ENCODE measurements at regions not wholly inside any gene's neighbourhood (a gene's known extent, or its start where the extent isn't known, plus 50 kb on each side); places are given as distances from the start of the nearest gene placed in this dataset.

DNA sequence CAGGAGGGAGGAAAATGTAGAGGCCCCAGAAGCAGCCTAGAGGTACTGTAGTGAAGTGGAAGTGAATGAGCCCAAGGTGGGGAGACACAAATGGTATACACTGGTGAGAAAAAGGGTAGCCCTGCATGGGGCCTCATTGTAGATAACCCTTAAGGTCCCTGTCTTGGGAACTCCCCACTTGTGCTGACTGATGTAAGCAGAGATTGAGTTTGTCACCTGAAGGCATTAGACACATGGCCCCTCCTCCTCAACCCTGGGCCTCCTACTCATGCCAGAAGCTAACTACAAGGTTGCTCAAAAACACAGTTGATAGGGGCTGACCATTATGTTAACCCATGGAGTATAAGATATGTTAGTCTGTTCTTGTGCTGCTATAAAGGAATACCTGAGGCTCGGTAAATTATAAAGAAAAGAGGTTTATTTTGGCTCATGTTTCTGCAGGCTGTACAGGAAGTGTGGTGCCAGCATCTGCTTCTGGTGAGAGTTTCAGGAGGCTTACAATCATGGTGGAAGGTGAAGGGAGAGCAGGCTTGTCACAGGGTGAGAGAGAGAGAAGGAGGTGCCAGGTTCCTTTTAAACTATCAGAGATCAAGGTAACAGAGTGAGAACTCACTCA, 84.6 kb upstream of the RNU6-1 start:
- Histone ChIP-seq H3K9me3 (ENCODE audit: control extremely low read depth in 1 of 3, control insufficient read depth in 2 of 3, insufficient read depth in 1 of 3, low read length in 2 of 3) (peaks cover 0 to 2% (median 0%) of the 10 kb centered on the region in 3 donors), H3K36me3 (replicated peaks in 1 of 2; ENCODE audit: control extremely low read depth in 1 of 2, control insufficient read depth in 1 of 2, extremely low read depth in 1 of 2, insufficient read depth in 2 of 2, low read length in 1 of 2) (no peaks in the 10 kb centered on the region), H3K79me2 (ENCODE audit: control insufficient read depth, insufficient read depth, low read length) (no peaks in the 10 kb centered on the region), H3K27me3 (replicated peaks in 1 of 4; ENCODE audit: control extremely low read depth in 1 of 4, control insufficient read depth in 3 of 4, insufficient read depth in 4 of 4, low read length in 3 of 4) (no peaks in the 10 kb centered on the region), H3K9ac (ENCODE audit: low read length) (no peak overlapping the region), H4K20me1 (ENCODE audit: control insufficient read depth, insufficient read depth, low read length, poor library complexity, severe bottlenecking) (no peaks in the 10 kb centered on the region), H2AFZ (ENCODE audit: insufficient read depth, low read depth, low read length, poor library complexity, severe bottlenecking) (no peak overlapping the region), H3K4me3 (ENCODE audit: control extremely low read depth in 1 of 5, extremely low read depth in 1 of 5, insufficient read depth in 1 of 5, low read depth in 2 of 5, low read length in 4 of 5) (no peak overlapping the region), H3K27ac (ENCODE audit: low read length in 2 of 2) (no peak overlapping the region), H3K4me2 (replicated peaks; ENCODE audit: low read depth, low read length, poor library complexity, severe bottlenecking) (no peak overlapping the region), H3K4me1 (ENCODE audit: control insufficient read depth in 2 of 2, insufficient read depth in 2 of 2, low read length in 2 of 2) (no peaks in the 10 kb centered on the region)
- no peaks in the 10 kb centered on the region for H3K9me3 Mint-ChIP-seq (ENCODE audit: insufficient read depth)
- H3K27me3 Mint-ChIP-seq: peaks cover 3% of the 10 kb centered on the region
- intact Hi-C loops (cut with micrococcal nuclease): no loop called here
- ChIA-PET POLR2A (no interaction called here), CTCF (no interaction called here)
- DNase-seq (no peak), ATAC-seq (ENCODE audit: low read depth) (no peak)
- no peak overlapping the region for H3K27ac Mint-ChIP-seq
- WGBS (ENCODE audit: insufficient coverage): 93% methylated on average over 1 of the region's 1 CpG
- no peaks in the 10 kb centered on the region for H3K4me1 Mint-ChIP-seq
- no peak overlapping the region for H3K4me3 Mint-ChIP-seq
- no peak for TF ChIP-seq EZH2 (IDR thresholded peaks at IDR 0.05; ENCODE audit: borderline replicate concordance, insufficient read depth, low read depth, low read length, poor library complexity, severe bottlenecking)
- no peak for TF ChIP-seq CTCF (IDR thresholded peaks at IDR 0.05)

- no peaks in the 10 kb centered on the region for H3K36me3 ChIP-seq (replicated peaks in 1 of 2; ENCODE audit: control extremely low read depth in 1 of 2, control insufficient read depth in 1 of 2, extremely low read depth in 1 of 2, insufficient read depth in 2 of 2, low read length in 1 of 2)
- H3K4me2 ChIP-seq (replicated peaks; ENCODE audit: low read depth, low read length, poor library complexity, severe bottlenecking): no peak overlapping the region
- peaks cover 0 to 2% (median 0%) of the 10 kb centered on the region in 3 donors for H3K9me3 ChIP-seq (ENCODE audit: control extremely low read depth in 1 of 3, control insufficient read depth in 2 of 3, insufficient read depth in 1 of 3, low read length in 2 of 3)
- no peak overlapping the region for H3K27ac Mint-ChIP-seq
- DNase-seq (no peak), ATAC-seq (ENCODE audit: low read depth) (no peak)
- H3K4me3 ChIP-seq (ENCODE audit: control extremely low read depth in 1 of 5, extremely low read depth in 1 of 5, insufficient read depth in 1 of 5, low read depth in 2 of 5, low read length in 4 of 5): no peak overlapping the region
- TF ChIP-seq EZH2 (IDR thresholded peaks at IDR 0.05; ENCODE audit: borderline replicate concordance, insufficient read depth, low read depth, low read length, poor library complexity, severe bottlenecking) (no peak), CTCF (IDR thresholded peaks at IDR 0.05) (no peak)
- H3K4me3 Mint-ChIP-seq: no peak overlapping the region
- no peaks in the 10 kb centered on the region for H3K27me3 ChIP-seq (replicated peaks in 1 of 4; ENCODE audit: control extremely low read depth in 1 of 4, control insufficient read depth in 3 of 4, insufficient read depth in 4 of 4, low read length in 3 of 4)
- no peaks in the 10 kb centered on the region for H3K79me2 ChIP-seq (ENCODE audit: control insufficient read depth, insufficient read depth, low read length)
- no peak overlapping the region for H3K9ac ChIP-seq (ENCODE audit: low read length)
- 85% methylated on average over 5 of the region's 7 CpGs for WGBS (ENCODE audit: insufficient coverage)
- H3K4me1 ChIP-seq (ENCODE audit: control insufficient read depth in 2 of 2, insufficient read depth in 2 of 2, low read length in 2 of 2): no peaks in the 10 kb centered on the region
- no peak overlapping the region for H3K27ac ChIP-seq (ENCODE audit: low read length in 2 of 2)
- no peaks in the 10 kb centered on the region for H4K20me1 ChIP-seq (ENCODE audit: control insufficient read depth, insufficient read depth, low read length, poor library complexity, severe bottlenecking)
- peaks cover 3% of the 10 kb centered on the region for H3K27me3 Mint-ChIP-seq
- no peaks in the 10 kb centered on the region for H3K9me3 Mint-ChIP-seq (ENCODE audit: insufficient read depth)
- ChIA-PET CTCF (no interaction called here), POLR2A (no interaction called here)
- H2AFZ ChIP-seq (ENCODE audit: insufficient read depth, low read depth, low read length, poor library complexity, severe bottlenecking): no peak overlapping the region
- intact Hi-C loops (cut with micrococcal nuclease): no loop called here
- H3K4me1 Mint-ChIP-seq: no peaks in the 10 kb centered on the region
Measured at GRCh38 chr15:67925182-67925581, 85.3 kb upstream of the RNU6-1 start.
